GM12872 (cell line): ENCODE measurements at regions not wholly inside any gene's neighbourhood (a gene's known extent, or its start where the extent isn't known, plus 50 kb on each side); places are given as distances from the start of the nearest gene placed in this dataset.

Source experiments
- CTCF ChIP-seq: IDR thresholded peaks from 3 replicates; pipeline ENCODE4 v1.5.1; 2011; ENCODE audit warnings: low read depth, mild to moderate bottlenecking, low read length, moderate library complexity; ENCODE audit not compliant: insufficient read depth

DNA sequence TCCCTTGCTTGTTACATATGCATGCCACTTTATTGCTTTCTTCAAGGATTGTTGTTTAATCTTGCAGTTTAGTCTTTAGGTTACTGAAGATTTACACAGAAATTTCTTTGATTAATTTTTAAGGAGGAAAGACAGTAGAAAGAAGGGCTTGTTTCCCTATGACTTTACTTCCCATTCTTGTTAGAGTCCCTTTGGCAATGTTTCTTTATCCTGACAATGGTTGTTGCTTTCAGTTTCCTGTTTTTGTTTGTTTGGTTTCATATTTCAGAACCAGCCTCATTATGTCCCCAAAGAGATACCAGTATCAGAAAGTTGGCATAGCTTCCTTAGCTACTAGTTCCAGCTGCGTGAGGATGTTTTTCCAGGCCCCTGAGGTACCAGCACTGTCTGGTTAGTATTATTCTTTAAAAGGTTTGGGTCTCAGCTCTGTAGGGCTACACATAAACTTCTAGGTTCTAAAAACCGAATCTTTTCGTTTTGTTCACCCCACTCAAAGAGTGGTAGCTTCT lies 61.3 kb upstream of the UNC5C start:
- no peak for TF ChIP-seq CTCF

GRCh38 chr4:95606739-95607138 lies 58.0 kb upstream of the UNC5C start:
- no peak for TF ChIP-seq CTCF

- no peak for TF ChIP-seq CTCF
Observed at GRCh38 chr4:95603393-95603792, 54.6 kb upstream of the UNC5C start.

DNA sequence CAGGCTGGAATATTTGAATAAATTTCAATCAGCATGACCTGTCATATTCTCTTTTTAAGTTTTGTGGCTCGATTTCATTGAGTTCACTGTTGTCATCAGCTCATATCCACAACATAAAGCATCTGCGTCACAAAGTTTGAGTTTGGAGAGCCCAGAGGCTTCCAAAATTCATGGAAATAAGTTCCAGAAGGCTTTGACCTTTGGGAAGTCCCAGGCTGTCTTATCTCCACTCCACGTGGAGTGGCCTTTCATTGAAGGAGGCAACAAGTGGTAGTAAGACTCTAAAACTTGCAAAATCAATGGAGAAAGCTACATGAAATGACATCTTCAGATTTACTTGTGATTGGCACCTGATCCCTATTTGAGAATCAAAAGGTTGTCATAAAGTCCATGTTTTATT lies 54.1 kb upstream of the UNC5C start:
- TF ChIP-seq CTCF = no peak

DNA sequence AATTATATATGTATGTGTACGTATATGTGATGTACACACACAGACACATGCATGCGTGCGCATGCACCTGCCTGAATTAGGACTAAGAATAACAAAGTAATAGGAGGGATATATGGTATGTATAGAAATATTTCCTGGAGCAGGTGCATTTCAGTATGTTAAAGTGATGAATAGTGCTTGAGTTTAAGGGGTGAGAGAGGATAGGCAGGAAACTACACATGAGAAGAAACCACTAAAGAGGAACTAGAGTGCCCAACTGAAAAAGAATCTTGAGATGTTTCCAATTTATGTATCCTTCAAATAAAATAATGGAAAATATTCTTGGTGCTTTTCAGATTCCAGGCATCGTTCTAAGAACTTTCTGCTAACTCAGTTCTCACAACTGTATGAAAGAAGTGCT lies 52.6 kb upstream of the UNC5C start:
- no peak for TF ChIP-seq CTCF

- no peak for TF ChIP-seq CTCF
Observed at GRCh38 chr4:95599777-95600400, 51.1 kb upstream of the UNC5C start.
